Peyer's patch (tissue), 4 donors: ENCODE measurements at regions not wholly inside any gene's neighbourhood (a gene's known extent, or its start where the extent isn't known, plus 50 kb on each side); places are given as distances from the start of the nearest gene placed in this dataset.

Source experiments
- DNase-seq, 3 donors: peaks; one replicate each; pipeline ENCODE4 v3.0.0-alpha.2; 2017 to 2019
- H3K27ac ChIP-seq, 4 donors: fragments of 200-600 bp; sonication (generic); one replicate each; pipeline ENCODE4 v1.5.1; 2016 to 2019
- H3K27me3 ChIP-seq, 2 donors: fragments of 200-600 bp; sonication (generic); one replicate each; pipeline ENCODE4 v1.5.1; 2019
- H3K36me3 ChIP-seq, 3 donors: fragments of 200-600 bp; sonication (generic); one replicate each; pipeline ENCODE4 v1.5.1; 2016 to 2019
- H3K4me1 ChIP-seq, 4 donors: fragments of 200-600 bp; sonication (generic); one replicate each; pipeline ENCODE4 v1.5.1; 2016 to 2019
- H3K4me3 ChIP-seq, 4 donors: fragments of 200-600 bp; sonication (generic); 1 replicate in 3 of 4; 2 replicates in 1 of 4; pipeline ENCODE4 v1.5.1; 2016 to 2019; ENCODE audit warnings: mild to moderate bottlenecking in 1 of 4
- H3K9me3 ChIP-seq, 4 donors: fragments of 200-600 bp; sonication (generic); one replicate each; pipeline ENCODE4 v1.5.1; 2016 to 2019; ENCODE audit warnings: mild to moderate bottlenecking in 1 of 4
- POLR2A ChIP-seq, 2 donors: fragments of 450-650 bp; IDR thresholded peaks; one replicate each; pipeline ENCODE4 v1.5.1; 2017; ENCODE audit warnings: antibody characterized with exemption in 2 of 2, mild to moderate bottlenecking in 2 of 2, moderate library complexity in 2 of 2
- TF ChIP-seq, protein P1 (sequence below), 6 experiments: fragments of 450-650 bp in 4 of 6; fragments of 200-600 bp in 2 of 6; sonication (generic) in 1 of 6; IDR thresholded peaks; one replicate each; pipeline ENCODE4 v1.5.1; 2017 to 2019; ENCODE audit warnings: antibody characterized with exemption in 6 of 6, mild to moderate bottlenecking in 3 of 6, moderate library complexity in 1 of 6

DNA sequence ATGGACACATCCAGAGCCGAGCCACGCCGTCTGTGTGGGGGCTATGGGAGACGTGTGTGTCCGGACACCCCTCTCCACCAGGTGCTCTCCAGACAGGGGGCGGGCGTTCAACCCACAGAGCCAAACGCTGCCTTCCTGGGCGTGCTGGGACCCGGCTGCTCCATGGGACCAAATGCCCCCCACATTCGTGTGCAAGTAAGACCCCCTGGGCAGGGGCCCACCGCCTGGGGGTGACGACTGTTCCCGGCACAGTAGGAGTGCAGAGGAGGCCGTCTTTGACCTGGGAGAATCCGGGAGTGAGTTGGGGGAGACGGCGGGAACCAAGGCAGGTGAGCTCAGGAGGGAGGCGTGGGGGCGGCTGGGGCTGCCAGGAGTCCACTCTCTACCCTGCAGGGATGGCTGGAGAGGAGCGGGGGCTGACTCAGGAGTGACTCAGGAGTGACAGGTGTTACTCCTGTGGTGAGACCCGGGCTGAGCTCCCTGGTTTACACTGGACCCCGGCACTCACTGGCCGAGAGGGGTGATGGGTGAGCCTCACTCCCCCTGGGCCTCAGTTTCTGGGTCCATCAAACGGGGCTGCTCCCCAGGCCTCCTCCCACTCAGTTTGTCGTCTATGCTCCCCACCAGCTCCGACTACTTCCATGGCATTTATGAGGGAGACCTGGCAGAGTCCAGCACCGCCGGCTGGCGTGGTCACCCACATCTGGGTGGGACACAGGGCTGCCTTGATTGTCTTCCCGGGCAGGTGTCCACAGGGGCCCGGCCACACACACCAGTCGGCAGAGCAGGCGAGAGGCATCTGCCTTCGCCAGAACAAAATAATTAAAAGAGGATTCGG is 95.0 kb downstream of the MICALL2 start:
- H3K4me3 ChIP-seq = no peak overlapping the region
- DNase-seq = no peak
- no peak overlapping the region for H3K27ac ChIP-seq
- no peaks in the 10 kb centered on the region for H3K36me3 ChIP-seq
- peaks cover 0 to 8% (median 1%) of the 10 kb centered on the region in 4 donors for H3K9me3 ChIP-seq
- H3K27me3 ChIP-seq = peaks cover 0 to 12% of the 10 kb centered on the region in 2 donors
- no peak for TF ChIP-seq POLR2A (IDR thresholded peaks at IDR 0.05)
- TF ChIP-seq, protein P1, sequence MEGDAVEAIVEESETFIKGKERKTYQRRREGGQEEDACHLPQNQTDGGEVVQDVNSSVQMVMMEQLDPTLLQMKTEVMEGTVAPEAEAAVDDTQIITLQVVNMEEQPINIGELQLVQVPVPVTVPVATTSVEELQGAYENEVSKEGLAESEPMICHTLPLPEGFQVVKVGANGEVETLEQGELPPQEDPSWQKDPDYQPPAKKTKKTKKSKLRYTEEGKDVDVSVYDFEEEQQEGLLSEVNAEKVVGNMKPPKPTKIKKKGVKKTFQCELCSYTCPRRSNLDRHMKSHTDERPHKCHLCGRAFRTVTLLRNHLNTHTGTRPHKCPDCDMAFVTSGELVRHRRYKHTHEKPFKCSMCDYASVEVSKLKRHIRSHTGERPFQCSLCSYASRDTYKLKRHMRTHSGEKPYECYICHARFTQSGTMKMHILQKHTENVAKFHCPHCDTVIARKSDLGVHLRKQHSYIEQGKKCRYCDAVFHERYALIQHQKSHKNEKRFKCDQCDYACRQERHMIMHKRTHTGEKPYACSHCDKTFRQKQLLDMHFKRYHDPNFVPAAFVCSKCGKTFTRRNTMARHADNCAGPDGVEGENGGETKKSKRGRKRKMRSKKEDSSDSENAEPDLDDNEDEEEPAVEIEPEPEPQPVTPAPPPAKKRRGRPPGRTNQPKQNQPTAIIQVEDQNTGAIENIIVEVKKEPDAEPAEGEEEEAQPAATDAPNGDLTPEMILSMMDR (IDR thresholded peaks at IDR 0.05) = no peak
- peaks cover 0 to 8% (median 0%) of the 10 kb centered on the region in 4 donors for H3K4me1 ChIP-seq

DNA sequence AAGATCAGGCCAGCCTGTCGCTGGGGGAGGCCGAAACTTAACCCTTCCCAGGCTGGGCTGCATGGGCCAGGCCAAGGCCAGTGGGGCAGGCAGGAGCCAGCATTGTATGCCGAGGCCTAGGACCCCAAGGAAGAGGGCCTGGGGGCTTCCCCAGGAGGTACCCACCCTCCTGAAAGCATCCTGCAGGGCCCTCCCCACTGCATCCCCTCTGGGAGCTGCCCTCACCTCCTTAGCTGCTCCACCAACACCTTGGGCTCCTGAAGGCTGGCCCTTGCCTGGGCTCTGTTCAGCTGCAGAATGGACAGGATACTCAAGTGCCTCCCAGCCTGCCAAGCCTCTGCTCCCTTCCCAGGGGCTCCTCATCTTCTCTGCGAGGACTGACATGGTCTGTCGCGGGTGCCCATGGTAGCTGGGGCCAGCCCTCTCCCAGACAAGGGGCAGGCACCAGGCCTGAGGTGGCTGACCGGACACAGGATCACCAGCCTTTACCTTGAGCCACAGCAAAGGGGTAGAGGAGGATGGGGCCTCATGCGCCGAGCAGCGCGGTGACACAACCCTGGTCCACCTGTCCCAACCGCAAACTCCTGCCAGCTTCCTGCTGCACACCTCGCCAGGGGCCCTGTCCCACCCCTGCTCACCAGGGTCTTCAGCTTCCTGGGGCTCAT is 94.2 kb downstream of the MICALL2 start:
- DNase-seq = no peak
- no peak for TF ChIP-seq POLR2A (IDR thresholded peaks at IDR 0.05)
- TF ChIP-seq, protein P1 (IDR thresholded peaks at IDR 0.05) = no peak
- Histone ChIP-seq H3K27ac (no peak overlapping the region), H3K9me3 (peaks cover 0 to 8% (median 1%) of the 10 kb centered on the region in 4 donors), H3K4me1 (peaks cover 0 to 9% (median 0%) of the 10 kb centered on the region in 4 donors), H3K27me3 (peaks cover 0 to 19% of the 10 kb centered on the region in 2 donors), H3K4me3 (no peak overlapping the region), H3K36me3 (no peaks in the 10 kb centered on the region)

DNA sequence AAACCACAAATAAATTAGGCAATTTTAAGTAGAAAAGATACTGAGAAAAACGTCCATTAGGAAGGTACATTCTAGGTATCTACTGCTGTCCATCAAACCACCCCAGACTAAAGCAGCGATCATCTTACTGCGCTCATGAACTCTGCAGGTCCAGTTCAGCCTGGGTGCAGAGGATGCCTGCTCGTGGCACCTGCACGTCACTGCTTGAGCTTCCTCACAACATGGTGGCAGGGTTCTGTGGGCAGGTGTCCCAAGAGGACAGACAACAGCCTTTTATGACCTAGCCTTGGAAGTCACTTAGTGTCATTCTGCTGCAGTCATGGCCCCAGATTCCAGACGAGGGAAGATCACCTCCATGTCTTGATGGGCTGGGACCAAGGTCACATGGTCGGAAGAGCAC is 93.4 kb downstream of the MICALL2 start:
- no peak for DNase-seq
- peaks cover 0 to 9% (median 0%) of the 10 kb centered on the region in 4 donors for H3K4me1 ChIP-seq
- no peaks in the 10 kb centered on the region for H3K36me3 ChIP-seq
- no peak overlapping the region for H3K4me3 ChIP-seq
- TF ChIP-seq, protein P1 (IDR thresholded peaks at IDR 0.05) = no peak
- no peak for TF ChIP-seq POLR2A (IDR thresholded peaks at IDR 0.05)
- H3K9me3 ChIP-seq = peaks cover 0 to 8% (median 1%) of the 10 kb centered on the region in 4 donors
- no peak overlapping the region for H3K27ac ChIP-seq
- peaks cover 0 to 25% of the 10 kb centered on the region in 2 donors for H3K27me3 ChIP-seq

DNA sequence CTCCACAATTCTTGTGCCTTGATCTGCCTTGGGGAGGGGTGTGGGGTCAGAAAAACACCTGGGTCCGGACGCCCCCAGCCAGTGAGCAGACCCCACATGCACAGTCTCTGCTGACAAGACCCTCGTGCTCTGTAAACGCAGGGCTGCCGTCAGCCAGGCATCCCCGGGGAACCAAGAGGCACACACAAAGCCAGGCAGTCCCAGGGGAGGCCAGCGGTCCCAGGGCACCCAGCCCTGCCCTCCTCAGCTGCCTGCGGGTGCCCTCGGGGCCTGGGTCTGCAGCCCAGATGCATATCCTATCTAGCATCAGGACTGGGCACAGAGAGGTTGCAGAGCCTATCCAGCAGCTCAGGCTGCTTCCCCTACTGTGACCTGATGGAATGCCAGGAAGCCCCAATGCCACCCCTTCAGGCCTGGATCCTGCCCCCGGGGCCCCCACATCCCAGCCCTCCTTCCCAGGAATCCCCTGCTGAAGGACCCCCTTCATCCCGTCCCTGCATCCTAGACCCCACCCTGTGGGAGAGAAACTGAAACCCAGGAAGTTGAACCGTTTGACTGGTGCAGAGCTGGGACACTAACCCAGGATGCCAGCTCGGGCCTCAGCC is 92.4 kb downstream of the MICALL2 start:
- H3K4me3 ChIP-seq = no peak overlapping the region
- H3K4me1 ChIP-seq = peaks cover 0 to 9% (median 0%) of the 10 kb centered on the region in 4 donors
- DNase-seq = no peak
- H3K27ac ChIP-seq = no peak overlapping the region
- H3K36me3 ChIP-seq = no peaks in the 10 kb centered on the region
- TF ChIP-seq POLR2A (IDR thresholded peaks at IDR 0.05) = no peak
- TF ChIP-seq, protein P1 (IDR thresholded peaks at IDR 0.05) = no peak
- peaks cover 0 to 8% (median 1%) of the 10 kb centered on the region in 4 donors for H3K9me3 ChIP-seq
- peaks cover 0 to 25% of the 10 kb centered on the region in 2 donors for H3K27me3 ChIP-seq

DNA sequence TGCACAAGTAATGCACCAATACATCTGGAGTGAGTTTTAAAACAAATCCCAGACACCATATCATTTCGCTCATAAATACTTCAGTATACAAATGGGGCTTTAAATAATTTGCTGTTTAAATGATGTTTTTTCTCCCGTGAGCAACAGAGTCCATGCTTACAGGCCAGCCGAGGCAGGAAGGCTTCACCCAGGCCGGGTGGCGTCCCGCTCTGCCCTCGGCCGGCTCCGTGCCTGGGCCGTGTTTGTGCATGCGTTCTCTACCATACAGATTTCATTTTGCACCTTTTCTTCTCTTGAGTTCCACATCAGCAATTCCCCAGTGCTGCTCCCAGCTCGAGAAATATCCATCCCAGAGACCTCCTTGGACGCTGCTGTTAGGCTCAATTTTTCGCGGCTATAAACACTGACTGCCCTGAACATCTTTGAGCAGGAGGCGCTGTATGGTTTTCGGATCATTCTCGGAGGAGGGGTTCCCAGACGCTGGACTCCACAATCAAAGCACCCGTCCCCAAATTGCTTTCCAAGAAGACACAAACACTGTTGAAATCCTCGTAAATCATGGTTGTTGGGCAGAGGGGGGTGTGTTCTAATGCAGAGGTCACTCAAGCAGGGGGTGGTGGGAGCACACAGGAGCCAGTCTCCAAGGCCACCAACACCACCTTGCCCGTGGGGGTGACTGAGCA is 91.6 kb downstream of the MICALL2 start:
- TF ChIP-seq POLR2A (IDR thresholded peaks at IDR 0.05) = no peak
- TF ChIP-seq, protein P1 (IDR thresholded peaks at IDR 0.05) = no peak
- Histone ChIP-seq H3K36me3 (no peaks in the 10 kb centered on the region), H3K27me3 (peaks cover 0 to 25% of the 10 kb centered on the region in 2 donors)

More for the DNA sequence above, 91.6 kb downstream of the MICALL2 start:
- DNase-seq = no peak
- Histone ChIP-seq H3K4me3 (no peak overlapping the region), H3K9me3 (peaks cover 0 to 8% (median 1%) of the 10 kb centered on the region in 4 donors), H3K27ac (no peak overlapping the region), H3K4me1 (peaks cover 0 to 9% (median 0%) of the 10 kb centered on the region in 4 donors)
